GM03348 (cell line): ENCODE measurements at regions not wholly inside any gene's neighbourhood (a gene's known extent, or its start where the extent isn't known, plus 50 kb on each side); places are given as distances from the start of the nearest gene placed in this dataset.
"Not testable (repeated sequence)": the region's sequence is repeated elsewhere in the genome, so short reads cannot be mapped to it uniquely, and the experiment has no call there.

Source experiments
- DNase-seq: peaks from one replicate; pipeline ENCODE4 v3.0.0; 2012; ENCODE audit warnings: low spot score

DNA sequence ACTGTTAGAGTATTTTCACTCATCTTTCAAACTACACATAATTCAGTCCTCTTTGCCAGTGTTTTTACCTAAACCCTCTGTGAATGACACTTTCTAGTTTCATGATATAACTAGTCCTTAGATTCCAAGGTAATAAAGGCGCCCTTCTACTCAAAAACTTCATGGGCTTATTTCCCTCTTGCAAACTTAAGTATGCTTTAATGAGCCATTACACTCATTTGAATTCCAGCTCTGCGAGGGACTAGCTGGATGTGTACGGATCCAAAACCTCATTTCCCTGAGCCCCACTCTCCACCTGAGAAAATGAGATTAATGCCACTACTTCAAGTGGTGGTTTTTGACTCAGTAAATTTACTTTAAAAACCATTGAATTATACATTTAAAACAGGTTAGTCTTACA is 141.1 kb downstream of the NDUFA12 start:
- DNase-seq, result no peak

DNA sequence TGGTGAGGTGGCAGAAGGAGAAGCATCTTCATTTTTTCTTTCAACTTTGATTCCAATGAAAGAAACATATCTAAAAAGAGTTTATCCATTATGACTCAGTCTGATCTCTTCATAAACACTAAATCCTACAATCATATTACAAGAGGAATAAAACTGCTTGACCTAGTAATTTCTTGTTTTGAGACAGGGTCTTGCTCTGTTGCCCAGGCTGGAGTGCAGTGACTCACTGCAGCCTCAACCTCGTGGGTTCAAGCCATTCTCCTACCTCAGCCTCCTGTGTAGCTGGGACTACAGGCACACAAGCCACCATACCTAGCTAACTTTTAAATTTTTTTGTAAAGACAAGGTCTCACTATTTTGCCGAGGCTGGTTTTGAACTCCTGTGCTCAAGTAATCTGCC is 147.2 kb downstream of the NDUFA12 start:
- no peak for DNase-seq

DNA sequence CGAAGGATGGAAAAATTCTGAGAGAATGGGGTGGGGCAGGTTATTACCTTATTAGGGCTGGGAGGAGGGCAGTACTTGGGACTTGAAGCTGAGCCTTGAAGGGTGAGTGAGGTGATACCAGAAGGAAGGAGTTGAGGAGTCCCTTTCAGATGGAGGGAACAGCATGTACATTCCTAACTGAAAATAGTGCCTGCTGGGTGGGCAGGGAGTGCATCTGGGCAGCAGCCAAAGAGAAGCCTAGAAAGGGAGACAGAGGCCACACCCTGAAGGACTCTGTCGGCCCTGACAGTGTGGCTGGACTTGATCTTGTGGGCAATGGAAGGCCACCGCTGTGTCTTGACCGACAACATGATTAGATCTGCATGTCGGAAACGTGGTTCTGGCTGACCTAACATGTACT is 147.6 kb downstream of the NDUFA12 start:
- no peak for DNase-seq

DNA sequence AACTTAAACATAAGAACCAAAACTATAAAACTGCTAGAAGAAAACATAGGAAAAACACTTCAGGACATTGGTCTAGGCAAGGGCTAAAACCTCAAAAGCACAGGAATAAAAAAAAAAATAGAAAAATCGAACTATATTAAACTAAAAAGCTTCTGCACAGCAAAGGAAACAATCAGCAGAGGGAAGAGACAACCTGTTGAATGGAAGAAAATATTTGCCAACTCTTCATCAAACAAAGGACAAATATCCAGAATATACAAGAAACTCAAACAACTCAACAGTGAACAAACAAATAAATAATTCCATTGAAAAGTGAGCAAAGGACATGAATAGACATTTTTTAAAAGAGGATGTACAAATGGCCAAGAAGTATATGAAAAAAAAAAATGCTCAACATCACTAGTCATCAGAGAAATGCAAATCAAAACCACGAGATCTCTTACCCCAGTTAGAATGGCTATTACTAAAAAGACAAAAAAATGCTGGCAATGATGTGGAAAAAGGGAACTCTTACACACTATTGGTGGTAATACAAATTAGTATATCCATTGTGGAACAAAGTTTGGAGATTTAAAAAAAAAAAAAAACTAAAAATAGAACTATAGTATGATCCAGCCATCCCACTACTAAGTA is 152.0 kb downstream of the NDUFA12 start:
- no peak for DNase-seq

DNA sequence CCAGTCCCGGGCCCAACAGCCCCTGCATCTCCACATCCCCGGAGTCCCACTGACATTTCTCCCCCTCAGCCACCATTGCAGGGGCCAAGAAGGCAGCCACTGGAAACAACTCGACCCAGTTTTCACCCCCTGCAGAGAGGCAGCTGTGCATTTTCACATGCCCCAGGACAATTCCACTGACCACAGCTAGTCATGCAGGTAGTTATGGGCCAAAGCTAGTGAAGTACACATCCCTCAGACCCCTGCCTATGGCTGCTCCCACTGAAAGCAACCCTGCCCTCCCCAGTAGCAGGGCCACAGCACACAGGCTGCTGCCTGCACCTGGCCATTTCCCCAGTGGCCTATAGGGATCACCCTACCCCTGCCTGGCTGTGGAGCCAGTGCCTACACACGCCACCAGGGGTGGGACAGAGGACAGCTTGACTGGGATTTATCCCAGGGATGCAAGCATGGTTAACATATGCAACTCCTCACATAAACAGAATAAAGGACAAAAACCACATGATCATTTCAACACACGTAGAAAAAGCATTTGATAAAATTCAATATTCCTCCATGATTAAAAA is 154.0 kb downstream of the NDUFA12 start:
- no peak for DNase-seq

DNA sequence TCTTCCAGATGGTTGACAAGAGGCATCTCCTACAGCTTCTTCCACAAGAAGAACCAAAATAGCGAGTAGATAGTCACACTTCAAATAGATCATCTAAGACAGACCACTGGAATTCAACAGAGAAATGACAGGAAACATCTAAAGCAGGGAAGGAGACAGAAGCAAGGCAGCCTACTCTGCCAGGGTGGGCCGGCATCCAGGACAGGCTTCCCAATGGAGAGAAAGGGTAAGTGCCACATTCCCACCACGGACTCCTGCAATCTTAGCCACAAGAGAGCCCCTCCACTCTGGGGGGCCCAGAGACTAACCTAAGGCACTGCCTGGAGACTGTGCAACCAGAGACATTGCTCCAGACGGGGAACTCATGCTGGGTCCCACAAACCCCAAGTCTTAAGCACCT is 154.5 kb downstream of the NDUFA12 start:
- DNase-seq, result no peak

DNA sequence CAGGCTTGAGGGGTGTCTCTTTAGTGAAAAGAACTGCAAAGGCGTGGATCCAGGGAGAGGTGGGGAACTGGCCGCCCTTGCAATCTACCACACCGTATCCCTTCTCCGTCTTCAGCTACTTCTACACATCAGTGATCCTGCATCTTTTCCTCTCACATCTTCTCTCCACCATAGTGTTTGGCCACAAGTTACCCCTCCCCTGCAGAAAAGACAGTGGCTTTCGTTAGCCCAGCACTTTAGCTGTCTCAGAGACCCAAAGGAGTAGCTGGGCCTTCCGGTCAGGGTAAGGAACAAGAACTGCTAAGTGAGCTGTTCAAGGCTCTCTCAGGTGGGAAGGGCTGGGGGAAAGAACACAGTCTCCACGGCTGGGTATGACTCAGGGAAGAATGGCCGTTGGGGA is 158.4 kb downstream of the NDUFA12 start:
- DNase-seq, result no peak

DNA sequence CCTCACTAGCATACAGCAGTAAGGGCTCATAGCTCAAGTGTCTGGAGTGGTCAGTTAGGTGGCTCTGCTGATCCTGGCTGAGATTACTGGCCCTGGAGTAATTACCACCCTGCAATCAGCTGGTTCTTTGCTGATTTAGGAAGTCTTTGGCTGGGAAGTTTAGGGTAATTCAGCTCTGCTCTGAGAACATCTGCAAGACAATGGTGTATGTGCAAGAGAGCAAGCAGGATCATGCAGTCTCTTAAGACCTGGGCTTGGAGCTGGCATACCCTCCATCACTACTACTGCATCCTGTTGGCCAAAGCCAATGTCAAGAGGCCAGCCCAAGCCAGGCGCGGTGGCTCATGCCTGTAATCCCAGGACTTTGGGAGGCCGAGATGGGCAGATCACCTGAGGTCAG is 159.0 kb downstream of the NDUFA12 start:
- no peak for DNase-seq

DNA sequence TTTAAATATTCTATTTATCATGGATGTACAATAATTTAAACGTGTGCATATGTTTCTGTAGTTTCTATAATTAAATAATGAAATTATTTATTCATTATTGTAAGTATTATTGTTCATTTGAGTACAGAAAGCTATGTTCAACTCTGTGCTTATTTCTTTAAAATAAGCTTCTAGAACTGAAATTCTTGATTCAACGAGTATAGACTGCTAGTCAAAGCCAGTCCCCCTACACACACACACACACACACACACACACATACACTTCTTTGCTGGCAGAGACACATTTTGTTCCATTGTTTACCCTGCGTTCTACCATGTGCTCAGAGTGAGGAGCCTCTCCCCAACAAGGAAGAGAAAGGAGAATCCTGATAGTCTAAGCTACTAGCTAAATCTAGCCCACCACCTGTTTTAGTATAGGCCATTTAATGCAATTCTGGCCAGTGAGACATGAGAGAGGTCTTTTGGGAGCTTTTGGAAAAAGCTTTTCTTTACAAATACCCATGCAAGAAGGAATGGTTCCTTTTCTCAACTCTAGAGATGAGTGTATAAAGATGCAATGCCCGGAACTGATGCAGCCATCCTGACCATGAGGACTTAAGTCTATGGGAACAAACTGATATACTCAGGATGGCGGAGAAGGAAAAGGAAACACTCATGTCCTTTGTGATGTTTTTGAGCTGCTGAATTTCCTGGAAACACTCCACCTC is 161.4 kb downstream of the NDUFA12 start:
- DNase-seq, result no peak

DNA sequence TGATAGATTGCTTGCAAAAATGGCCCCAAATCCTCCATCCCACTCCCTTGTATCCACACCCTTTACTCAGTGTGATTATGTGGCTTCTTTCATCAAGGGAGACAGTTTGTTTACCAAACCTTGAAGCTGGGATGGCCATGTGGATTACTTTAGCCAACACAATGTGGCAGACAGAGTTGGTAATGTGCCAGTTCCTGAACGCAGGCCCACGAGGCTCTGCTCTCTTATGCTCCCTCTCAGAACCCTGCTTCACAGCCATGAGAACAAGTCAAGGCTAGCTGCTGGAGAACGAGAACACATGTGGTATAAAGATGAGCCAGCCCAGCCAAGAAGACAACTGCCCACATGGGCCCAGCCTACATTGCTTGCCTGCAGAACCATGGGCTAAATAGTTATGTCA is 162.3 kb downstream of the NDUFA12 start:
- DNase-seq, result no peak

DNA sequence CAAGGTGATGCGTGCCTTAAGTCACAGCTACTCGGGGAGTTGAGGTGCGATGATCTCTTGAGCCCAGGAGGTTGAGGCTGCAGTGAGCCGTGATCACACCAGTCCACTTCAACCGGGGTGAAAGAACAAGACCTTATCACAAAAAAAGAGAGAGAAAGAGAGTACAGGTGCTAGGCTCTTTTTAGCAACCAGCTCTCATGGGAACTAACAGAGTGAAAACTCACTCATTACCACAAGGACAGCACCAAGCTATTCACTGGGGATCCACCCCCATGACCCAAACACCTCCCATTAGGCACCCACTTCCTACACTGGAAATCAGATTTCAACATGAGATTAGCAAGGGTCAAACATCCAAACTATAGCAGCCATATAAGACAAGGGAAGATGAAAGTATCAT is 164.2 kb downstream of the NDUFA12 start:
- DNase-seq, result no peak

DNA sequence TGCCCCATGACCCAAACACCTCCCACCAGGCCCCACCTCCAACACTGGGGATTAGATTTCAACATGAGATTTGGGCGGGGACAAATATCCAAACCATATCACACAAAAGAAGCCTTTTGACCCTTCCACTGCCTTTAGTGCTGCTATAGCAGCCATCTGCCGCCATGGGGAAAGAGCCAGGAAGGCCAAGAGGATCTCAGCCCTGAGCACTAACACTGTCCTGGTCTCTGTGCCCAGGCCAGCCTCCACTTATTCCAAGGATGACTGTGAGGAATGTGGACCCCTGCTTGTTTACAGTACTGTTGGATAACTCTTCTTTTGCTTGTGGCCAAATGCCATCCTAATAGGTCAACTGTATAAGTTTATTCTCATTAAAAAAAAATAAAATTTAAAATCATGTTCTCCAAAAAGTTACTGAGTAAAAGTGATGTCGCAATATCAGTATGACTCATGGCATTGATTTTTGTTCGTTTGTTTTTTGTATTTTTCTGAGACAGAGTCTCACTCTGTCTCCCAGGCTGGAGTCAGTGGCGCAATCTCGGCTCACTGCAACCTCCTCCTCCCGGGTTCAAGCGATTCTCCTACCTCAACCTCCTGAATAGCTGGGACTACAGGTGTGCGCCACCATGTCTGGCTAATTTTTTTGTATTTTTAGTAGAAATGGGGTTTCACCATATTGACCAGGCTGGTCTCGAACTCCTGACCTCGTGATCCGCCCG is 166.4 kb downstream of the NDUFA12 start:
- DNase-seq, result not testable (repeated sequence)

DNA sequence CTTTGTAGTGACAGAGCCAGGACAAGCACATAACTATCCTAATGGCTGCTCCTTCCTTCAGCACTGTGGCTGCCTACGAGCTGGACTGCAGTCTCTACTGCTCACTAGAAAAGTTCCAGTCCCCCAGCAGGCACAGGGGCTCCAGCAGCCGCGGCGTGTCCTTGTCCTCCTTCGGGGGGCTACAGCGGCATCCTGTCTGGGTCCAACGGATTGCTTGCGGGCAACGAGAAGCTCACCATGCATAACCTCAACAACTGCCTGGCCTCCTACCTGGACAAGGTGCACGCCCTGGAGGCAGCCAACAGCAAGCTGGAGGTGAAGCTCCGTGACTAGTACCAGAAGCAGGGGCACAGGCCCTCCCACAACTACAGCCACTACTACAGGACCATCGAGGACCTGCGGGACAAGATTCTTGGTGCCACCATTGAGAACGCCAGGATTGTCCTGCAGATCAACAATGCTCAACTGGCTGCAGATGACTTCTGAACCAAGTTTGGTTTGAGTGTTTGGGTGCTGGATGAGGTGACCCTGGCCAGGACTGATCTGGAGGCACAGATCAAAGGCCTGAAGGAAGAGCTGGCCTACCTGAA is 169.4 kb downstream of the NDUFA12 start:
- DNase-seq, result no peak

DNA sequence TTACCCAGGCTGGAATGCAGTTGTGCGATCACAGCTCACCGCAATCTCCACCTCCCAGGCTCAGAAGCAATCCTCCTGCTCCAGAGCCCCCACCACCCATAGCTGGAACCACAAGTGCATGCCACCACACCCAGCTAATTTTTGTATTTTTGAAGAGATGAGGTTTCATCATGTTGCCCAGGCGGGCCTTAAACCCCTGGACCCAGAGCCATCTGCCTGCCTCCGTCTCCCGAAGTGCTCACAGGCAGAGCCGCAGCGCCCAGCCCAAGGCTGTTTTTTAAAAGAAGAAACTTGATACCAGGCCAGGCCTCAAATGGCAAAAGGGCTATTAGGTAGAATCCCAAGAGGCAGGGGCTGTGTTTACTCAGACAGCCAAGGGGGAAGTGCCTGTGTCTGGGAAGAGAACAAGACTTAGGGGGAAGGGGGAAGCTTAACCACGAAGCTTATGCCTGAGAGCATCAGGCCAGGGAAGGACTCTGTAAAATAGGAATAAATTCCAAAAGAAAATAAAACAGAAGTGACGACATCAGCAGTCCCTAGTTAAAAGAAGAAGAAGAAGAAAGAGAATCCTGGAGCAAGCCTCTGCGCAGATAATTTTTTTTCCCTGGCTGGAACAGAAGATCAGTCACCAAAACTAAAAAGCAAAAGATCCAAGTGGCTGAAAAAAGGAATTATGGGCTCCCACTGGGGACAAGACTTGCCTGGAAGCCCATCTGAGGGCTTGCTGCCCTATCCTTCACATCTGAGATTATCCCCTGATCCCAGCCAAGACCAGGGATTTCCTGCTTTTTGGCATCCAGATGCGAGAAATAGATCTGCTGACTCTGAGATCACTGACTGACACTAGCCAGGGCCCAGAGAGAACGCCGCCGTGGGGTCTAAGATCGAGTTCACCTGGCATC is 170.5 kb downstream of the NDUFA12 start:
- DNase-seq, result no peak

DNA sequence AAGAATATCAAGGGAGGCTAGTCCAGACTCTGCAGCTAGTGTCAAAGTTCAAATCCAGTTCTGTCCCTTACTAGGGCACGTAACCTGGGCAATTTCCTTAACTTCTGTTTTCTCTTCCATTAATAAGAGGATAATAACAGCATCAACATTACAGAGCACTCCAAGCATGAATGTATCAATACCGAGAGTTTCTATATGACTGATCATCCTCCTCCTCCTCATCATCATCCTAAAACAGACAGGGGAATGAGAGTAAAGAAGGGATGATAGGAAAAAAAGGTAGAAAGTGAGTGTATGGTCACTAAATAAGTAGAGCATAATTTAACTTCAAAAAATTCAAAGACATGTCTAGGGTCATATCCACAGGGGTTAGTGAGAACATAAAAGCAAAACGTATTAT is 171.4 kb downstream of the NDUFA12 start:
- no peak for DNase-seq

DNA sequence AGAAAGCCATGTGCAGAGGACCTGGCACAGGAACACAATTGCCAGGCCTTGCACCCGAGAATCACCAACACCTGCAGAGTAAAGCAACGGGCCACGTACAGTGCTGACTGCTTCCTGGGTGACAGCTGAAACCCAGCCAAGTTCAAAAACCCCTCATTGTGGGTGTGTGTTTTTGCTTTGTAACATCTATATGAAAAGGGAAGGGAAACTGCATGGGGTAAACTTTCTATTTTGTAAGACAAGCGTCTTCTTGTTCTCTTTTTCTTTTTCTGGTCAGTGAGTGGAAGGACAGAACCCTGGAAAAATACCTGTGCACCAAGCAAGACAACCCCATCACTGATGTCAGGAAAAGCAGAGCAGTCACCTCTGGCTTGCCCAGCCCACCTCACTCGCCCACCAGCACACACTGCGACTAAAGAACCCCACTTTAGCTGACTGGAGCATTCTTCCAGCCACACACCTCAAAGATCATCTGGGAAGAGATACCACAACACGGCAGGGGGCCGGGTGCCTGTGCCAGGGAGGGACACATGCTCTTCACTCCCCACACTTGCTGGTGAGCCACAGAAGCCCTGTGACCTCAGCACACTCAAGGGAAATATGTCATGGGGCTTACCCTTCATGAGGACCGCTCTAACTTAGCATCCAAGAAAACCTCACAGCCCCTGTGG is 172.3 kb downstream of the NDUFA12 start:
- no peak for DNase-seq

DNA sequence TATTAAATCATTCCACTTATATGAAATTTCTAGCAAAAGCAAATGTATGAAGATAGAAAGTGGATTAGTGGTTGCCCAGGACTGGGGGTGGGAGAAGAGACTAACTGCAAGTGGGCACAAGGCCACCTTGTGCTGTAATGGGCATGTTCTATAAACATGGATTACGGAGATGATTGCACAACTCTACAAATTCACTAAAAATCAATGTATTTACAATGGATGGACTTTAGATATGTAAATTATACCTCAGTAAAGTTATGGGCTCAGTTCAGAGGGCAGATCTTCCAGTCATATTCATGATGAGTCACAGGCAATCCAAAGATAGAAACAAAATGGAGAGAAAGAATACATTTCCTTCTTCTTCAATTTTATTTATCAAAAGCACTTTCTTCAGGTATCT is 173.9 kb downstream of the NDUFA12 start:
- no peak for DNase-seq

DNA sequence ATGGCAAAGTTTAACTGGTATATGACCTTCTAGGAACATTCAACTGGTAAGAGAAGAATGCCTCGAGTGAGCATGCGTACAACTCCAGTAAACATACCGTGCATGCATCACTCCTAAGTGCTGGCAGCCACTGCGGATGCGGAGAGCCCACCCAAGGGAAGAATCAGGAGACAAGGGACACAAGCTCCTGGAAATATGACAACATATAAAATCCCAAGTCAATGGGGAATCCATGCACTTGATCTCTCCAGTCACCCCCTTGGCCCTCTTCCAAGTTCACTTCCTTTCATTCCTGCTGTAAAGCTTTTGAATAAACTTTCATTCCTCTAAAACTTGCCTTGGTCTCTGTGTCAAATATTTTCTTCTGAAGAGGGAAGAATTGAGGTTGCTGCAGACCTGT is 168.7 kb upstream of the TMCC3 start:
- no peak for DNase-seq

DNA sequence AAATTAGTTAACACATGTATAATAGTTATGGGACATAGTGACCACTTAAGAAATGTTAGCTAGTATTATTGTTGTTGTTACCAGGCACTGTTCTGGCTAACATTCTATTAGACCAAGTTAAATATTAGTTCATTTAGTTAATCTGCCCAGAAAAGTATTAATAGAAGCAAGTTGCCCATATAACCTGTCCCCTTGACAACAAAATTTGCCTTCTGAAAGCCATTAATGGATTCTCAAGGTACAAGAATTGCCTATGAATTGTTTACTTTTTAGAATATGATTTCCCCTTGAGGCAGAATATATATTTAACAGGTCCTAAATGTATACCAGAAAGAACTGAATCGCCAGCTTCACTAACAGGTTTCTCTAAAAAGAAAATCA is 167.3 kb upstream of the TMCC3 start:
- no peak for DNase-seq

DNA sequence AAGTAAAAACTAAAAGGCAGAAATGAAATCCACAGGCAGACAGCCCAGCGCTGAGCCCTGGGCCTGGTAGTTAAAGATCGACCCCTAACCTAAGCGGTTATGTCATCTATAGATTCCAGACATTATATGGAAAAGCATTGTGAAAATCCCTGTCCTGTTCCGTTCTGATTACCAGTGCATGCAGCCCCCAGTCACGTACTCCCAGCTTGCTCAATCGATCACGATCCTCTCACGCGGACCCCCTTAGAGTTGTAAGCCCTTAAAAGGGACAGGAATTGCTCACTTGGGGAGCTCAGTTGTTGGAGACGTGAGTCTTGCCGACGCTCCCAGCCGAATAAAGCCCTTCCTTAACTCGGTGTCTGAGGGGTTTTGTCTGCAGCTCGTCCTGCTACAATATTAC is 166.8 kb upstream of the TMCC3 start:
- not testable (repeated sequence) for DNase-seq

DNA sequence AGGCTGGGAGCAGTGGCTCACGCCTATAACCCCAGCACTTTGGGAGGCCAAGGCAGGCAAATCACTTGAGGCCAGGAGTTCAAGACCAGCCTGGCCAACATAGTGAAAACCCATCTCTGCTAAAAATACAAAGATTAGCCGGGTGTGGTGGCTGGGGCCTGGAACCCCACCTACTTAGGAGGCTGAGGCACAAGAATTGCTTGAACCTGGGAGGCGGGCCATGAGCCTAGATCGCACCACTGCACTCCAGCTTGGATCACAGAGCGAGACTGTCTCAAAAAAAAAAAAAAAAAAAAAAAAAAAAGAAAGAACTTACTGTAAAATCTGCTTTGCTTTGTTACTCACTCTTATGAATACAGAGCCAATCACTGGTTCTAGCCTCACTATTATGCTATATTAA is 166.4 kb upstream of the TMCC3 start:
- DNase-seq, result not testable (repeated sequence)
